Right forelimb (tissue), 1 donor: ENCODE measurements at regions not wholly inside any gene's neighbourhood (a gene's known extent, or its start where the extent isn't known, plus 50 kb on each side); places are given as distances from the start of the nearest gene placed in this dataset.
"Not testable (repeated sequence)": the region's sequence is repeated elsewhere in the genome, so short reads cannot be mapped to it uniquely, and the experiment has no call there.

Experiments used
- DNase-seq: peaks from one replicate; pipeline ENCODE4 v3.0.0-alpha.2; 2018

- no peak for DNase-seq
These were observed 128.5 kb upstream of the ZEB1 start for GRCh38 chr10:31190488-31190887.

DNA sequence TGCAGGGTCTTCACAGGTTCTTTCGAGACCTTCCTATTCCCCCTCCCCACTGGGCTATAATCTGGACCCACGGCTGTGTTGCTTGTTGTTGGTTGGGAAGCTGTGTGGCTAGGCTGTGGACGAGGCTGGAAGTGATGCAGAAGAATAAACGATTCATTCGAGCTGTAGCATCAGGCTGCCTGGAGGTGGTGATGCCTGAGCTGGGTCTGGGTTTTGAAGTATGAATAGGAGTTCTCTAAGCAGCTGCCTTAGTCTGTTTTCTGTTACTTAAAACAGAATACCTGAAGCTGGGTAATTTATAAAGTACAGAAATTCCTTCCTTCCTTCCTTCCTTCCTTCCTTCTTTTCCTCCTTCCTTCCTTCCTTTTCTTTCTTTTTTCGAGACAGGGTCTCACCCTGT lies 126.5 kb upstream of the ZEB1 start:
- DNase-seq = no peak

DNA sequence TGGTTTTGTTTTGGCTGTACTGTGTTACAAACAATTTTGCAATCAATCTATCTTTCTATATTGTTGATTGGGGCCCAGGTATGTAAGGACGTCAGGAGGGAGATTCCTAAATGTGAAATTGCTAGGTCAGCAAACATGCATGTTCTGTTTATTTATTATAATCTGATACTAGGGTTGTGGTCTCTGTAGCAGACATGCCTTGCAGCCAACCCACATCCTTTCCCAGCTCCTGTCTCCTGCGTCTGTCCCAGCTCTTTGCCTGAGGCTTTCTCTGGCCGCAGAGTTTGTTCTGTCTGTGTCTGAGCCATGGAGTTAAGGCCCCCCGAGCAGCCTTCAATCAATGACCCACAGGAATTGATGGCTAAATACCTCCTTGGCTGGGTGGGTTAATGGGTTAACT lies 124.0 kb upstream of the ZEB1 start:
- no peak for DNase-seq

GRCh38 chr10:31197886-31198285 lies 121.1 kb upstream of the ZEB1 start:
- DNase-seq = no peak

DNA sequence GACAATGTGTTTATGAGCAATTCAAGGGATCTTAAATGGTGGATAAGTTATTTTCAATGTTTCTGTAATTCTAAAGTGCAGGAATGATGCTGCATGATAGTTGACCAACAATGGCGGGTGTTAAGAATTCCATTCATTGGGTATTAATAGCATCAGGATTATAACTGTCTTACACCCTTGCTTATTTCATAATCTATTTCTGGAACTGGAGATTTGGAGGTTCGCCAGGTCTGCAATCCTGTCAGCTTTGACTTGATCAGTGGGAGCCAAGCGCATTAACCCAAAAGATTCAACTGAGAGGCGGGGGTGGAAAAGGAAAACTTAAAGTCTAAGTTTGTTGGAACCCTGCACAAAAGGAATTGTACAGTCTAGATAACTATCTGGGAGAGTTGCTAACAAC lies 114.9 kb upstream of the ZEB1 start:
- no peak for DNase-seq

- no peak for DNase-seq
These were observed 111.4 kb upstream of the ZEB1 start for GRCh38 chr10:31207636-31208035.

GRCh38 chr10:31209478-31209877 lies 109.5 kb upstream of the ZEB1 start:
- DNase-seq = no peak

- DNase-seq = no peak
These were observed 108.8 kb upstream of the ZEB1 start for GRCh38 chr10:31210190-31210589.

DNA sequence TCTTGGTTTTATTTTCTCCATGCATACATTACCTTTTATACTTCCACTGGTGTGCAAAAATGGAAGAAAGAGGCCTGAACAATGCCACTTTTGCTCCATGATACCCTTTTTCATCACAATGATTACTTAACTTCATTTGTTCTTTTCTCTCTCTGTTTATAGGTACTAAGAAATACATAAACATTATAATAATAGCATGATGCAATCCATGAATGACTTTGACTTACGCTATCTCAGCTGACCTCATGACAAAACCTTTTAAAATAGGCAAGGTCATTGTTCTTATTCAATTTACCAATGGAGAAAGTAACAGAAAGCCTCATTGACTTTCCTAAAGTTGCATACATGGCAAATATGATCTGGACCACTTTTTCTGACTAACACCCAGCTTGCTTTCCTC lies 105.1 kb upstream of the ZEB1 start:
- DNase-seq = no peak

GRCh38 chr10:31215052-31215451 lies 104.0 kb upstream of the ZEB1 start:
- no peak for DNase-seq

GRCh38 chr10:31219306-31219705 lies 99.7 kb upstream of the ZEB1 start:
- no peak for DNase-seq

- DNase-seq = not testable (repeated sequence)
These were observed 90.2 kb upstream of the ZEB1 start for GRCh38 chr10:31228780-31229179.

- DNase-seq = no peak
These were observed 79.1 kb upstream of the ZEB1 start for GRCh38 chr10:31239961-31240360.

DNA sequence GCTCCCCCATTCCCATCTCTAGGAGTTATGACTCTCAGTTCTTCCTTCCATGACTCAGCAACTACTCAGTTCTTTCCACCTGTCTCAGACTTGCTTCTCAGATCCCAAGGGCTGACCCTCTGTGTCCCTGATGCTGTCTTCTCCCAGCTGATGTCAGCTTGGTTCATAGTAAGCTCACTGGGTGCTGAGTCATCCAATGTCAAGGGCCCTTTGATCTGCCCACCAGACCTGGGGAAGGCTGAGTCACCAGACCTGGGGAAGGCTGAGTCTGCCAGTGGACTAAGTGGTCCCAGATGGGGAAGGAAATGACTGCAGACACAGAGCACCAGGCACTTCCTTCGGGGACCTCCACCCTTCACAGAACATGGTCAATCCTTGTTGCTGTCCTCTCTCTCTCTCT lies 76.1 kb upstream of the ZEB1 start:
- DNase-seq = no peak

- DNase-seq = not testable (repeated sequence)
These were observed 67.9 kb upstream of the ZEB1 start for GRCh38 chr10:31251118-31251517.

DNA sequence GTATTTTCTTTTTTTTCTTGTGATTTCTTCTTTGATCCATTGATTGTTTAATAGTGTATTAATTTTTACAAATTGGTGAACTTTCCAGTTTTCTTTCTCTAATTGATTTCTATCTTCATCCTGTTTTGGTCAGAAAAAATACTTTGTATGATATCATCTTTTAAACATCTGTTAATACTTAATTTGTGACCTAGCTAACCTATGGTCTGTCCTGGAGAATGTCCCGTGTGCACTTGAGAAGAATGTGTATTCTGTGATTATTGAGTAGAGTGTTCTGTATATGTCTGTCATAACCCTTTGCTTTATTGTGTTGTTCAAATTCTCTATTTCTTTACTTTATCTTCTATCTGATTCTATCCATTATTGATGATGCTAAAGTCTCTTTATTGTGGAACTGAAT lies 65.8 kb upstream of the ZEB1 start:
- DNase-seq = no peak

DNA sequence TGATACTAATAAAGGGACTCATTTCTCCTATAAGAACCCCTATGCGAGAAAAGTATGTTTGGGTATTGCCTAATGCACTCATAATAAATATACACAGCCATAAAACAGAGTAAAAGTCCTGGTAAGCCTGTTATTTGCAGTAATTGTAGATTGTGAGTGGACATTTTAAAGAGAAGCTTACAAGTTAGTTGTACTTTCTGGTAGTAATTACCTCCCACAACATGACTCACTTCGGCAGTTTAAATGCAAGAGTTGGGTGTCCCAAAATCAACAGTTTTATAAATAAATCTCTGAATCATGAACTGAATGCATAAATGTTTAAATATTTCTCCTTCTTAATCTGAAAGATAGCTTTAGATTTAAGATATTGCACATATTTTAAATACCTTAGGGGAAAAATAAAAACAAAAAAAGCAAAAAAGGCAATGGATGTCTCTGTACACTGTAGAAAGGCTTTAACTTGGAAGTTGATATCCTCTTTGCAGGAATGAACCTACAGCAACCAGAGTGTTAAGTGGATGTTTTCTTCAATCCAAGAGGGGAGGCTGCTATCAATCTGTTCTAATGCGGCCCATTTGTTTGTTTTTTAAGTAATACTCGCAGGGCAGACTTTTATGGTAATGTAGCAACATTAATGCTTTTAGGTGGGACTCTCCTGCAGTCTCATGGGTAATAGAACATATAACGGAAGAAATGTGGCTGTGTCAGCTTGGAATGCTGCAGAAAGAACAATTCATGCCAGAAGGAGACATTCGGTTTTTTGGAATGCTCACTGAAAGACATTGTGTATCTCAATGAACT lies 57.3 kb upstream of the ZEB1 start:
- DNase-seq = no peak

DNA sequence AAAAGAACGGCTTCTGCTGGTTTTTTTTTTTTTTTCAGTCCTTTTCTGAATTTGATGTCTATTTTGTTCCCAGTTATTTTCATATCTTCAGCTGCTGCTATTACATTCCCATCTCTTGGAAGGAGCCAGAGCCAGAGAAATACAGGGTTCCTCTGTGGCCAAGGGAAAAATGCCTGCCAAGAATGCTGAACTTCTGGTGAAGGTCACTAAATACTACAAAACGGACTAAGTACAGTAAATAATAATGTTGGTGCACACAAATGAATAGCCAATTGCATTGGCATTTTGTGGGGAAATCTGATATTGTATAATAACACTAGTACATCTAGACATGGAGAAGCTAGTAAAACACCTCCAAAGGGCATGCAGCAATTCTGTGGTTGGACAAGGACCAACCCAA lies 56.3 kb upstream of the ZEB1 start:
- peak; percentile 63 for DNase-seq

DNA sequence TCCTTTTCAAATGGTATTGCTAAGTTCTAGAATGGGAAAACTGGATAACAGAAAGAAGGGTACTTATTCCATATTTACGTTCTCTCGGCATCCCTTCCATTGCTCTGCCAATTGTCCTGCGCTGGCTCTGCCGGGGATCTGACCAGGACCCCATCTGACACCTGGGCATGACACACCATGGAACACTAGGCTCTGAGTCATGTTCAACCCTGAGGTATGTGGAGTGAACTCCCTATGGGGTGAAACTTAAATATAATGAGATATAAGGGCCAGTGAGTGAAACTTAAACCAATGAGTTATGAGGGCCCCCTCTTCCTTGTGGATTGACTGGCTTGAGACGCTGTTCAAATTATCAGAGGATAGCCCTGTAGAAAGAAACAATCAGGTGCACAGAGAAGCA lies 55.1 kb upstream of the ZEB1 start:
- no peak for DNase-seq

DNA sequence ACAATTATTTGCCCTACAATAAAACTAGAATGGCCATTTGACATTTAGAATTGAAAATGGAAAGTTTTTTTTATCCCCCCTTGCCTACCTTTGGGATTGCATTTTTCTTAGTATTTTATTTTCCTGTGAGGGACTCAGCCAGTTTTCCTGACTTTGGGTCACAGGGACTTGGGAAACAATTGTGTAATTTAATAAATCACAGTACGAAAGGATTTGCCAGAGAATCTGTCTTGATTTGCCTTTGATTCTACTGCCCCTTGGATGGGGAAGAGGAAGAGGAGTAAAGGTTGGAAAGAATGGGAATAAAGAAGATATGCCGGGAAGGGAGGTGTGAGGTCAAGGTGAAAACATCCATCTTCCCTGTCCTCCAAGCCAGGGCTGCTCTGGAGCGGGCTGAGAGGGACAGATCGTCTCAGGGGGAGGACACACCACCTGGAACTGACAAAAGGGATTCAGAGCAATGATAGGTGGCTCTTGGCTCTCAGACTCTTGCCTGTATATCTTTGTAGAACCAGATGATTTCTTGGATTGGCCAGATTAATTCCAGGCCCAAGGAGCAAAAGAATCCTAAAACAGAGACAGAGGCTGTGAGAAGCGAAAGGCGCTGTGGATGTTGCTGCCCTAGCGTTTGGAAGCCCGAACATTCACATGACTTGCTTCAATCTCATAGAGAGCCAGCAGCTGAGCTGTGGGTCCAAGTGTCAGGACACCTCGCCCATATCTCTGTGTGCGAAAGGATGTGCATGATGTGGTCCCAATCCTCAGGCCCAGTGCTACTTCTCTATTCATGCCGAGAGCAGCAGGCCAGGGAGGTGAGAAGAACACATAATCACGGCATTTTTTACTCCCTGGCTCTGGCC lies 50.3 kb upstream of the ZEB1 start:
- no peak for DNase-seq
